ENCODE measurements at regions not wholly inside any gene's neighbourhood (a gene's known extent, or its start where the extent isn't known, plus 50 kb on each side); places are given as distances from the start of the nearest gene placed in this dataset.

DNA sequence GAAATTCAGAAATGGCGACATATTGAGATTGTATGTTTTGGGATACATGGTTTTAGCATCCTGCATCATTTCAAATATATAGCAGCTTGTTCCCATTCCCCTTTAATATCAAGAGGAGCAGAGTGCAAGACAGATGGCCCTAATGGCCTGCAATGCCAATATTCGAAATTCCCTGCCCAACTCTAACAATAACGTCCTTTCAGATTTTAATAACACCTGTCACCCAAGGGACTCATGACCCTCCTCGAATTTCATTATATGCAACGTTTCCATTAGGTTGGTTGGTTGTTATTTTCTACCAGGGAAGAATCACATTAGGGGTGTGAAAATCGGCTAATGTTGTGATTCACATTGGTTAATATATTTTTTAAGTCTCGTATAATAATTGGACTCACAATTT is 170.0 kb downstream of the TNFSF13B start:
- H3K4me1 ChIP-seq (replicated peaks in 1 of 2; ENCODE audit: control insufficient read depth in 2 of 2, insufficient read depth in 2 of 2, low read length in 2 of 2) = no peaks in the 10 kb centered on the region
- no peaks in the 10 kb centered on the region for H3K36me3 ChIP-seq (ENCODE audit: control insufficient read depth, insufficient read depth, low read length)
- intact Hi-C loops (cut with micrococcal nuclease) (no loop called here), in situ Hi-C loops (cut with MboI) (no loop called here)
- H3K4me2 ChIP-seq (ENCODE audit: insufficient read depth, low read length) = no peak overlapping the region
- no peaks in the 10 kb centered on the region for H4K20me1 ChIP-seq (replicated peaks; ENCODE audit: control insufficient read depth, insufficient read depth, low read length)
- H3K79me2 ChIP-seq (ENCODE audit: control insufficient read depth, insufficient read depth, low read length) = no peaks in the 10 kb centered on the region
- DNase-seq (ENCODE audit: extremely low read depth in 1 of 4, low spot score in 3 of 4) (no peak), ATAC-seq (no peak), FAIRE-seq (no peak)
- POLR2A ChIA-PET = no interaction called here
- H3K9me3 ChIP-seq (replicated peaks; ENCODE audit: control insufficient read depth, insufficient read depth, low read depth, low read length) = no peaks in the 10 kb centered on the region
- H3K9ac ChIP-seq (ENCODE audit: insufficient read depth in 1 of 2, low read depth in 2 of 2, low read length in 2 of 2) = no peak overlapping the region
- H3K27me3 ChIP-seq (ENCODE audit: control insufficient read depth in 2 of 2, insufficient read depth in 2 of 2, low read length in 2 of 2) = no peaks in the 10 kb centered on the region
- WGBS (ENCODE audit: insufficient coverage, low coverage, missing lambda C conversion rate) = 27% methylated on average over 7 of the region's 7 CpGs
- CTCF ChIA-PET (ENCODE audit: low intra/inter-chr PET ratio) = no interaction called here
- H2AFZ ChIP-seq (ENCODE audit: low read depth, low read length) = no peak overlapping the region
- no peak overlapping the region for H3K27ac ChIP-seq (ENCODE audit: extremely low read depth, low read depth, low read length)
- H3K9me1 ChIP-seq (ENCODE audit: control insufficient read depth, insufficient read depth, low read length) = no peaks in the 10 kb centered on the region
- no peak overlapping the region for H3K4me3 ChIP-seq
- no TSS peak for BruUV-seq (replicated peaks)
- no peak for TF ChIP-seq DNMT1 (IDR thresholded peaks at IDR 0.05)
- TF ChIP-seq DEAF1 (CRISPR knock-in tag; IDR thresholded peaks at IDR 0.05) = no peak
- no peak for TF ChIP-seq TFAP4 (CRISPR knock-in tag; IDR thresholded peaks at IDR 0.05; ENCODE audit: borderline replicate concordance)
- TF ChIP-seq SMARCB1 (IDR thresholded peaks at IDR 0.05; ENCODE audit: insufficient read length, low read depth) = no peak
- TF ChIP-seq, protein P1, sequence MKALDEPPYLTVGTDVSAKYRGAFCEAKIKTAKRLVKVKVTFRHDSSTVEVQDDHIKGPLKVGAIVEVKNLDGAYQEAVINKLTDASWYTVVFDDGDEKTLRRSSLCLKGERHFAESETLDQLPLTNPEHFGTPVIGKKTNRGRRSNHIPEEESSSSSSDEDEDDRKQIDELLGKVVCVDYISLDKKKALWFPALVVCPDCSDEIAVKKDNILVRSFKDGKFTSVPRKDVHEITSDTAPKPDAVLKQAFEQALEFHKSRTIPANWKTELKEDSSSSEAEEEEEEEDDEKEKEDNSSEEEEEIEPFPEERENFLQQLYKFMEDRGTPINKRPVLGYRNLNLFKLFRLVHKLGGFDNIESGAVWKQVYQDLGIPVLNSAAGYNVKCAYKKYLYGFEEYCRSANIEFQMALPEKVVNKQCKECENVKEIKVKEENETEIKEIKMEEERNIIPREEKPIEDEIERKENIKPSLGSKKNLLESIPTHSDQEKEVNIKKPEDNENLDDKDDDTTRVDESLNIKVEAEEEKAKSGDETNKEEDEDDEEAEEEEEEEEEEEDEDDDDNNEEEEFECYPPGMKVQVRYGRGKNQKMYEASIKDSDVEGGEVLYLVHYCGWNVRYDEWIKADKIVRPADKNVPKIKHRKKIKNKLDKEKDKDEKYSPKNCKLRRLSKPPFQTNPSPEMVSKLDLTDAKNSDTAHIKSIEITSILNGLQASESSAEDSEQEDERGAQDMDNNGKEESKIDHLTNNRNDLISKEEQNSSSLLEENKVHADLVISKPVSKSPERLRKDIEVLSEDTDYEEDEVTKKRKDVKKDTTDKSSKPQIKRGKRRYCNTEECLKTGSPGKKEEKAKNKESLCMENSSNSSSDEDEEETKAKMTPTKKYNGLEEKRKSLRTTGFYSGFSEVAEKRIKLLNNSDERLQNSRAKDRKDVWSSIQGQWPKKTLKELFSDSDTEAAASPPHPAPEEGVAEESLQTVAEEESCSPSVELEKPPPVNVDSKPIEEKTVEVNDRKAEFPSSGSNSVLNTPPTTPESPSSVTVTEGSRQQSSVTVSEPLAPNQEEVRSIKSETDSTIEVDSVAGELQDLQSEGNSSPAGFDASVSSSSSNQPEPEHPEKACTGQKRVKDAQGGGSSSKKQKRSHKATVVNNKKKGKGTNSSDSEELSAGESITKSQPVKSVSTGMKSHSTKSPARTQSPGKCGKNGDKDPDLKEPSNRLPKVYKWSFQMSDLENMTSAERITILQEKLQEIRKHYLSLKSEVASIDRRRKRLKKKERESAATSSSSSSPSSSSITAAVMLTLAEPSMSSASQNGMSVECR (CRISPR knock-in tag; IDR thresholded peaks at IDR 0.05) = no peak
- TF ChIP-seq SREBF2 (CRISPR knock-in tag; IDR thresholded peaks at IDR 0.05) = no peak
- TF ChIP-seq ZNF165 (CRISPR knock-in tag; IDR thresholded peaks at IDR 0.05; ENCODE audit: borderline replicate concordance) = no peak
- TF ChIP-seq ZBTB8A (IDR thresholded peaks at IDR 0.05; ENCODE audit: partially characterized antibody) = no peak
- TF ChIP-seq ZNF197 (CRISPR knock-in tag; IDR thresholded peaks at IDR 0.05; ENCODE audit: low read depth) = no peak
- TF ChIP-seq ZFPM2 (CRISPR knock-in tag; IDR thresholded peaks at IDR 0.05) = no peak
- TF ChIP-seq KDM1A (IDR thresholded peaks at IDR 0.05) = no peak
- TF ChIP-seq SAP30 (IDR thresholded peaks at IDR 0.05; ENCODE audit: borderline replicate concordance, insufficient read depth, low read depth, low read length, poor library complexity, severe bottlenecking) = no peak
- no peak for TF ChIP-seq HNRNPK (IDR thresholded peaks at IDR 0.05; ENCODE audit: low read depth, low read length, poor library complexity, severe bottlenecking)

All from K562 (cell line).